Heart left ventricle (tissue), 13 donors: ENCODE measurements at regions not wholly inside any gene's neighbourhood (a gene's known extent, or its start where the extent isn't known, plus 50 kb on each side); places are given as distances from the start of the nearest gene placed in this dataset.

Experiments used
- CTCF ChIP-seq, 12 donors: fragments of 200-600 bp; sonication (generic) in 4 of 12; IDR thresholded peaks; one replicate each; pipeline versions ENCODE4 v1.5.0 to v1.8.0; 2018 to 2022; ENCODE audit warnings: antibody characterized with exemption in 12 of 12, mild to moderate bottlenecking in 5 of 12
- POLR2A ChIP-seq, 2 donors: fragments of 450-650 bp; IDR thresholded peaks; one replicate each; pipeline ENCODE4 v1.6.1; 2017; ENCODE audit warnings: antibody characterized with exemption in 2 of 2, mild to moderate bottlenecking in 2 of 2, moderate library complexity in 2 of 2
- donor health status: ischemic (EF 13 %, LVEDD 7.1; RV severe dilation, severe dysfunction).
- donor health status: DM: no; HTN: yes; CAD: no.
- donor health status: DM: no; HTN: no; CAD: no.
- donor health status: ischemic (EF 25% LVEDD 6.9; RV normal size, moderate dysfunction).
- donor health status: ischemic (EF 25% LVEDD 5.7; RV mildly dilated, moderate dysfunction).
- donor health status: ischemic (EF 35%, LVEDD 5.7; RV mildly dilated, moderate dysfunction).
- donor health status: nonischemic (EF 11% LVEDD 7.7; RV severe dilation, severe dysfunction).
- donor health status: DM: yes; HTN: yes; CAD: no.
- donor health status: PGD.
- donor health status: ischemic (EF 29% LVEDD 5.4; RV normal size, mild dysfunction).
- donor health status: nonischemic (EF 23%, LVEDD 6.1; RV moderate dilation, normal function).

GRCh38 chr9:75623462-75623861 is 267.0 kb upstream of the PCSK5 start:
- TF ChIP-seq POLR2A (IDR thresholded peaks at IDR 0.05) (no peak), CTCF (IDR thresholded peaks at IDR 0.05) (peak in 2 of 12 donors; percentile 14 to 16)
